Memory B cell (primary cell): ENCODE measurements at regions not wholly inside any gene's neighbourhood (a gene's known extent, or its start where the extent isn't known, plus 50 kb on each side); places are given as distances from the start of the nearest gene placed in this dataset.

ENCODE experiments used
- ATAC-seq: fragments of 150-1000 bp; cut with Tn5 transposase; 2 replicates; pipeline ENCODE4 v1.10.0; 2021; ENCODE audit warnings: low read depth, mild to moderate bottlenecking, moderate library complexity
- DNase-seq, 2 donors: peaks; one replicate each; pipeline ENCODE4 v3.0.0; 2022; ENCODE audit warnings: low spot score in 2 of 2
- H3K27ac Mint-ChIP-seq: one replicate; pipeline ENCODE4 v1.8.0; 2022; ENCODE audit warnings: mild to moderate bottlenecking, moderate library complexity, mixed read lengths
- H3K27me3 Mint-ChIP-seq: one replicate; pipeline ENCODE4 v1.8.0; 2022; ENCODE audit warnings: mixed read lengths
- H3K36me3 Mint-ChIP-seq: one replicate; pipeline ENCODE4 v1.8.0; 2022; ENCODE audit warnings: mild to moderate bottlenecking, mixed read lengths
- H3K4me1 Mint-ChIP-seq: one replicate; pipeline ENCODE4 v1.8.0; 2022; ENCODE audit warnings: mixed read lengths
- H3K4me3 Mint-ChIP-seq: one replicate; pipeline ENCODE4 v1.8.0; 2022; ENCODE audit warnings: mild to moderate bottlenecking, moderate library complexity, mixed read lengths
- H3K9me3 Mint-ChIP-seq: one replicate; pipeline ENCODE4 v1.8.0; 2022; ENCODE audit warnings: mixed read lengths

- H3K9me3 Mint-ChIP-seq = no peaks in the 10 kb centered on the region
- DNase-seq = no peak
- no peaks in the 10 kb centered on the region for H3K36me3 Mint-ChIP-seq
- no peak overlapping the region for H3K4me3 Mint-ChIP-seq
- no peak overlapping the region for H3K27ac Mint-ChIP-seq
- peaks cover 11% of the 10 kb centered on the region for H3K27me3 Mint-ChIP-seq
- no peak for ATAC-seq
- H3K4me1 Mint-ChIP-seq = no peaks in the 10 kb centered on the region
These were observed 51.2 kb upstream of the PCBD1 start for GRCh38 chr10:70939441-70940003.

- H3K36me3 Mint-ChIP-seq = no peaks in the 10 kb centered on the region
- peaks cover 12% of the 10 kb centered on the region for H3K27me3 Mint-ChIP-seq
- no peaks in the 10 kb centered on the region for H3K4me1 Mint-ChIP-seq
- no peak for ATAC-seq
- H3K4me3 Mint-ChIP-seq = no peak overlapping the region
- H3K9me3 Mint-ChIP-seq = no peaks in the 10 kb centered on the region
- no peak for DNase-seq
- no peak overlapping the region for H3K27ac Mint-ChIP-seq
These were observed 52.6 kb upstream of the PCBD1 start for GRCh38 chr10:70940834-70941568.

- no peaks in the 10 kb centered on the region for H3K36me3 Mint-ChIP-seq
- peaks cover 7% of the 10 kb centered on the region for H3K27me3 Mint-ChIP-seq
- H3K4me1 Mint-ChIP-seq = no peaks in the 10 kb centered on the region
- no peak for DNase-seq
- no peak overlapping the region for H3K27ac Mint-ChIP-seq
- no peak for ATAC-seq
- no peaks in the 10 kb centered on the region for H3K9me3 Mint-ChIP-seq
- H3K4me3 Mint-ChIP-seq = no peak overlapping the region
These were observed 53.8 kb upstream of the PCBD1 start for GRCh38 chr10:70942125-70942524.

- ATAC-seq (no peak), DNase-seq (no peak)
- no peaks in the 10 kb centered on the region for H3K4me1 Mint-ChIP-seq
- H3K27ac Mint-ChIP-seq = no peak overlapping the region
- H3K27me3 Mint-ChIP-seq = peaks cover 7% of the 10 kb centered on the region
- H3K4me3 Mint-ChIP-seq = no peak overlapping the region
- no peaks in the 10 kb centered on the region for H3K36me3 Mint-ChIP-seq
- no peaks in the 10 kb centered on the region for H3K9me3 Mint-ChIP-seq
These were observed 54.4 kb upstream of the PCBD1 start for GRCh38 chr10:70942725-70943124.

GRCh38 chr10:70943249-70943648 is 54.9 kb upstream of the PCBD1 start:
- Mint-ChIP-seq H3K27me3 (peaks cover 7% of the 10 kb centered on the region), H3K9me3 (no peaks in the 10 kb centered on the region), H3K4me1 (no peaks in the 10 kb centered on the region), H3K36me3 (no peaks in the 10 kb centered on the region), H3K4me3 (no peak overlapping the region), H3K27ac (no peak overlapping the region)
- ATAC-seq (no peak), DNase-seq (no peak)

- Mint-ChIP-seq H3K36me3 (no peaks in the 10 kb centered on the region), H3K27ac (no peak overlapping the region)
These were observed 55.6 kb upstream of the PCBD1 start for GRCh38 chr10:70943841-70944466.

GRCh38 chr10:70950037-70950436 is 61.7 kb upstream of the PCBD1 start:
- no peak overlapping the region for H3K27ac Mint-ChIP-seq
- H3K4me1 Mint-ChIP-seq = peaks cover 2% of the 10 kb centered on the region
- DNase-seq (no peak), ATAC-seq (no peak)
- no peaks in the 10 kb centered on the region for H3K9me3 Mint-ChIP-seq
- H3K4me3 Mint-ChIP-seq = no peak overlapping the region
- peaks cover 10% of the 10 kb centered on the region for H3K27me3 Mint-ChIP-seq
- H3K36me3 Mint-ChIP-seq = no peaks in the 10 kb centered on the region

More at GRCh38 chr10:70943841-70944466, 55.6 kb upstream of the PCBD1 start:
- no peak for DNase-seq
- ATAC-seq = no peak
- H3K27me3 Mint-ChIP-seq = peaks cover 6% of the 10 kb centered on the region
- H3K4me3 Mint-ChIP-seq = no peak overlapping the region
- no peaks in the 10 kb centered on the region for H3K9me3 Mint-ChIP-seq
- H3K4me1 Mint-ChIP-seq = no peaks in the 10 kb centered on the region

GRCh38 chr10:70950801-70951200 is 62.4 kb upstream of the PCBD1 start:
- peaks cover 2% of the 10 kb centered on the region for H3K4me1 Mint-ChIP-seq
- DNase-seq = no peak
- no peak overlapping the region for H3K4me3 Mint-ChIP-seq
- no peaks in the 10 kb centered on the region for H3K9me3 Mint-ChIP-seq
- no peak for ATAC-seq
- H3K27ac Mint-ChIP-seq = no peak overlapping the region
- peaks cover 12% of the 10 kb centered on the region for H3K27me3 Mint-ChIP-seq
- H3K36me3 Mint-ChIP-seq = no peaks in the 10 kb centered on the region

- H3K4me3 Mint-ChIP-seq = no peak overlapping the region
- no peak for ATAC-seq
- H3K9me3 Mint-ChIP-seq = no peaks in the 10 kb centered on the region
- no peaks in the 10 kb centered on the region for H3K36me3 Mint-ChIP-seq
- peaks cover 2% of the 10 kb centered on the region for H3K4me1 Mint-ChIP-seq
- no peak for DNase-seq
- no peak overlapping the region for H3K27ac Mint-ChIP-seq
- peaks cover 12% of the 10 kb centered on the region for H3K27me3 Mint-ChIP-seq
These were observed 64.0 kb upstream of the PCBD1 start for GRCh38 chr10:70952401-70952800.

- H3K36me3 Mint-ChIP-seq = no peaks in the 10 kb centered on the region
- no peak for DNase-seq
- H3K27me3 Mint-ChIP-seq = peaks cover 12% of the 10 kb centered on the region
- no peaks in the 10 kb centered on the region for H3K9me3 Mint-ChIP-seq
- no peak overlapping the region for H3K27ac Mint-ChIP-seq
- no peak for ATAC-seq
- H3K4me1 Mint-ChIP-seq = peaks cover 2% of the 10 kb centered on the region
- no peak overlapping the region for H3K4me3 Mint-ChIP-seq
These were observed 64.6 kb upstream of the PCBD1 start for GRCh38 chr10:70952921-70953320.

- H3K27me3 Mint-ChIP-seq = peaks cover 9% of the 10 kb centered on the region
- no peak for DNase-seq
- H3K9me3 Mint-ChIP-seq = no peaks in the 10 kb centered on the region
- ATAC-seq = no peak
- no peak overlapping the region for H3K4me3 Mint-ChIP-seq
- H3K4me1 Mint-ChIP-seq = peaks cover 2% of the 10 kb centered on the region
- no peaks in the 10 kb centered on the region for H3K36me3 Mint-ChIP-seq
- no peak overlapping the region for H3K27ac Mint-ChIP-seq
These were observed 66.2 kb upstream of the PCBD1 start for GRCh38 chr10:70954381-70955176.

GRCh38 chr10:70956029-70956759 is 67.8 kb upstream of the PCBD1 start:
- no peaks in the 10 kb centered on the region for H3K9me3 Mint-ChIP-seq
- H3K36me3 Mint-ChIP-seq = no peaks in the 10 kb centered on the region
- H3K4me1 Mint-ChIP-seq = no peaks in the 10 kb centered on the region
- DNase-seq (no peak), ATAC-seq (no peak)
- H3K27me3 Mint-ChIP-seq = peaks cover 5% of the 10 kb centered on the region
- no peak overlapping the region for H3K27ac Mint-ChIP-seq
- H3K4me3 Mint-ChIP-seq = no peak overlapping the region

GRCh38 chr10:70958396-70958795 is 70.0 kb upstream of the PCBD1 start:
- ATAC-seq (no peak), DNase-seq (no peak)
- Mint-ChIP-seq H3K9me3 (no peaks in the 10 kb centered on the region), H3K27me3 (peaks cover 10% of the 10 kb centered on the region), H3K4me1 (no peaks in the 10 kb centered on the region), H3K4me3 (no peak overlapping the region), H3K27ac (no peak overlapping the region), H3K36me3 (no peaks in the 10 kb centered on the region)
